ENCODE measurements at regions not wholly inside any gene's neighbourhood (a gene's known extent, or its start where the extent isn't known, plus 50 kb on each side); places are given as distances from the start of the nearest gene placed in this dataset.

DNA sequence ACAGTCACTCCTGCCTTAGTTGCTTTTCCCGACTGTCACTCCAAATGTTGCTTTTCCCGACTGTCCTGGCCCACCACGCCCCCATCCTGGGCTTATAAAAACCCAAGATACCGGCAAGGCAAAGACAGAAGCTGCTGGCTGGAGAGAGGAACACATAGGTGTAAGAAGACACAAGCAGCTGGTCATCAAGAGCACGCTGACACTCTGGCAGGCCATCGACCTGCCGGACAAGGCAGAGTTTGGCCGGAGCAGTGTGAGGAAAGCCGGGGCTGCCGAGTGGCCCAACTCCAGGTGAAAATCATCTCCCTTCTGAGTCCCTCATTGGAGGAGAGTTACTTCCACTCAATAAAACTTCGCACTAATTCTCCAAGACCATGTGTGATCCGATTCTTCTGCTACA lies 349.5 kb downstream of the SLITRK1 start:
- ChIA-PET CTCF (no interaction called here), POLR2A (no interaction called here)
- Histone ChIP-seq H4K20me1 (ENCODE audit: control insufficient read depth, insufficient read depth, low read length, poor library complexity, severe bottlenecking) (no peaks in the 10 kb centered on the region), H3K27ac (ENCODE audit: low read length in 2 of 2) (no peak overlapping the region), H3K4me1 (ENCODE audit: control insufficient read depth in 2 of 2, insufficient read depth in 2 of 2, low read length in 2 of 2) (no peaks in the 10 kb centered on the region), H3K4me2 (replicated peaks; ENCODE audit: low read depth, low read length, poor library complexity, severe bottlenecking) (no peak overlapping the region), H3K9me3 (ENCODE audit: control extremely low read depth in 1 of 3, control insufficient read depth in 2 of 3, insufficient read depth in 1 of 3, low read length in 2 of 3) (peaks cover 0 to 1% (median 0%) of the 10 kb centered on the region in 3 donors), H2AFZ (ENCODE audit: insufficient read depth, low read depth, low read length, poor library complexity, severe bottlenecking) (no peak overlapping the region), H3K36me3 (replicated peaks in 1 of 2; ENCODE audit: control extremely low read depth in 1 of 2, control insufficient read depth in 1 of 2, extremely low read depth in 1 of 2, insufficient read depth in 2 of 2, low read length in 1 of 2) (no peaks in the 10 kb centered on the region), H3K27me3 (replicated peaks in 1 of 4; ENCODE audit: control extremely low read depth in 1 of 4, control insufficient read depth in 3 of 4, insufficient read depth in 4 of 4, low read length in 3 of 4) (no peaks in the 10 kb centered on the region), H3K79me2 (ENCODE audit: control insufficient read depth, insufficient read depth, low read length) (no peaks in the 10 kb centered on the region), H3K4me3 (ENCODE audit: control extremely low read depth in 1 of 5, extremely low read depth in 1 of 5, insufficient read depth in 1 of 5, low read depth in 2 of 5, low read length in 4 of 5) (no peak overlapping the region), H3K9ac (ENCODE audit: low read length) (no peak overlapping the region)
- Mint-ChIP-seq H3K27me3 (no peaks in the 10 kb centered on the region), H3K27ac (no peak overlapping the region), H3K9me3 (ENCODE audit: insufficient read depth) (peaks cover 4% of the 10 kb centered on the region), H3K4me1 (no peaks in the 10 kb centered on the region), H3K4me3 (no peak overlapping the region)
- intact Hi-C loops (cut with micrococcal nuclease) = no loop called here
- DNase-seq (no peak), ATAC-seq (ENCODE audit: low read depth) (no peak)
- WGBS (ENCODE audit: insufficient coverage) = no CpG with 5 or more reads among the region's 12 CpGs
- TF ChIP-seq, protein P1, sequence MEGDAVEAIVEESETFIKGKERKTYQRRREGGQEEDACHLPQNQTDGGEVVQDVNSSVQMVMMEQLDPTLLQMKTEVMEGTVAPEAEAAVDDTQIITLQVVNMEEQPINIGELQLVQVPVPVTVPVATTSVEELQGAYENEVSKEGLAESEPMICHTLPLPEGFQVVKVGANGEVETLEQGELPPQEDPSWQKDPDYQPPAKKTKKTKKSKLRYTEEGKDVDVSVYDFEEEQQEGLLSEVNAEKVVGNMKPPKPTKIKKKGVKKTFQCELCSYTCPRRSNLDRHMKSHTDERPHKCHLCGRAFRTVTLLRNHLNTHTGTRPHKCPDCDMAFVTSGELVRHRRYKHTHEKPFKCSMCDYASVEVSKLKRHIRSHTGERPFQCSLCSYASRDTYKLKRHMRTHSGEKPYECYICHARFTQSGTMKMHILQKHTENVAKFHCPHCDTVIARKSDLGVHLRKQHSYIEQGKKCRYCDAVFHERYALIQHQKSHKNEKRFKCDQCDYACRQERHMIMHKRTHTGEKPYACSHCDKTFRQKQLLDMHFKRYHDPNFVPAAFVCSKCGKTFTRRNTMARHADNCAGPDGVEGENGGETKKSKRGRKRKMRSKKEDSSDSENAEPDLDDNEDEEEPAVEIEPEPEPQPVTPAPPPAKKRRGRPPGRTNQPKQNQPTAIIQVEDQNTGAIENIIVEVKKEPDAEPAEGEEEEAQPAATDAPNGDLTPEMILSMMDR (IDR thresholded peaks at IDR 0.05) = no peak
- no peak for TF ChIP-seq EZH2 (IDR thresholded peaks at IDR 0.05; ENCODE audit: borderline replicate concordance, insufficient read depth, low read depth, low read length, poor library complexity, severe bottlenecking)

- Mint-ChIP-seq H3K27me3 (no peaks in the 10 kb centered on the region), H3K27ac (no peak overlapping the region), H3K9me3 (ENCODE audit: insufficient read depth) (peaks cover 4% of the 10 kb centered on the region), H3K4me1 (no peaks in the 10 kb centered on the region), H3K4me3 (no peak overlapping the region)
- H3K4me1 ChIP-seq (ENCODE audit: control insufficient read depth in 2 of 2, insufficient read depth in 2 of 2, low read length in 2 of 2) = no peaks in the 10 kb centered on the region
- intact Hi-C loops (cut with micrococcal nuclease) = no loop called here
- H2AFZ ChIP-seq (ENCODE audit: insufficient read depth, low read depth, low read length, poor library complexity, severe bottlenecking) = no peak overlapping the region
- ATAC-seq (ENCODE audit: low read depth) (no peak), DNase-seq (no peak)
- H4K20me1 ChIP-seq (ENCODE audit: control insufficient read depth, insufficient read depth, low read length, poor library complexity, severe bottlenecking) = no peaks in the 10 kb centered on the region
- ChIA-PET POLR2A (no interaction called here), CTCF (no interaction called here)
- no CpG with 5 or more reads among the region's 1 CpG for WGBS (ENCODE audit: insufficient coverage)
- TF ChIP-seq, protein P1 (IDR thresholded peaks at IDR 0.05) = no peak
- TF ChIP-seq EZH2 (IDR thresholded peaks at IDR 0.05; ENCODE audit: borderline replicate concordance, insufficient read depth, low read depth, low read length, poor library complexity, severe bottlenecking) = no peak
- no peak overlapping the region for H3K4me3 ChIP-seq (ENCODE audit: control extremely low read depth in 1 of 5, extremely low read depth in 1 of 5, insufficient read depth in 1 of 5, low read depth in 2 of 5, low read length in 4 of 5)
- no peaks in the 10 kb centered on the region for H3K79me2 ChIP-seq (ENCODE audit: control insufficient read depth, insufficient read depth, low read length)
- H3K4me2 ChIP-seq (replicated peaks; ENCODE audit: low read depth, low read length, poor library complexity, severe bottlenecking) = no peak overlapping the region
- no peaks in the 10 kb centered on the region for H3K27me3 ChIP-seq (replicated peaks in 1 of 4; ENCODE audit: control extremely low read depth in 1 of 4, control insufficient read depth in 3 of 4, insufficient read depth in 4 of 4, low read length in 3 of 4)
- H3K9ac ChIP-seq (ENCODE audit: low read length) = no peak overlapping the region
- H3K9me3 ChIP-seq (ENCODE audit: control extremely low read depth in 1 of 3, control insufficient read depth in 2 of 3, insufficient read depth in 1 of 3, low read length in 2 of 3) = peaks cover 0 to 1% (median 0%) of the 10 kb centered on the region in 3 donors
- H3K27ac ChIP-seq (ENCODE audit: low read length in 2 of 2) = no peak overlapping the region
- no peaks in the 10 kb centered on the region for H3K36me3 ChIP-seq (replicated peaks in 1 of 2; ENCODE audit: control extremely low read depth in 1 of 2, control insufficient read depth in 1 of 2, extremely low read depth in 1 of 2, insufficient read depth in 2 of 2, low read length in 1 of 2)
These were observed 351.3 kb downstream of the SLITRK1 start for GRCh38 chr13:83531022-83531421.
